ENCODE measurements at regions not wholly inside any gene's neighbourhood (a gene's known extent, or its start where the extent isn't known, plus 50 kb on each side); places are given as distances from the start of the nearest gene placed in this dataset.

DNA sequence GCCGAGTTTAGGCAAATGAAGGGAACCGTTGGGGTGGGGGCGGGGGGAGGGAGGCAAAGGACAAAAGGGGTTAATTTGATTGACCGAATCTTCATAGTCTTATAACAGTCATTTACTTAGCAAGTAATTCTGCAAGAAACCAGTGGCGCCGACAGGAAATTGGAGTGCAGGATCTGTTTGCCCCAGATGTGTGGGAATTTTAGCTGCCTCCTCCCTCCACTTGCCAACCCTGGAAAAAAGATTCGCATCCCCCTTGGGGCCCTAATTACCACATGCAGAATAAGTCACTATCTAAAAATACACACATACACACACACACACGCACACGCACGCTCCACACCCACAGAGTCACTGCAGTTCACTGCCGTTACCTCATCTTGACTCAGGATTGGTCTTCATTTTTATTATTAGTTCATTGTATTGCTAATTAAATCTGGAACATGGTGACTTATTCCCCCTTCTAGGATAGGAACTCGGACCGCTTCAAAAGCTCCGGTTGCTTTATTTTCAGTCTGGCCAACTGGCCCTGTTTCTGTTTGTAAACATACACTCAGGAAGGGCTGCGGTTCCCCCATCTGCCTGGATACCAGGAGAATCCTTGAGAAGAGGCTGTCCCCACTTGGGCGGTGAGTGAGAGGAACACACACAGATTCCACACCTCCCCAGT is 241.6 kb upstream of the SALL1 start:
- no peak for DNase-seq (ENCODE audit: low read depth in 2 of 2)

DNA sequence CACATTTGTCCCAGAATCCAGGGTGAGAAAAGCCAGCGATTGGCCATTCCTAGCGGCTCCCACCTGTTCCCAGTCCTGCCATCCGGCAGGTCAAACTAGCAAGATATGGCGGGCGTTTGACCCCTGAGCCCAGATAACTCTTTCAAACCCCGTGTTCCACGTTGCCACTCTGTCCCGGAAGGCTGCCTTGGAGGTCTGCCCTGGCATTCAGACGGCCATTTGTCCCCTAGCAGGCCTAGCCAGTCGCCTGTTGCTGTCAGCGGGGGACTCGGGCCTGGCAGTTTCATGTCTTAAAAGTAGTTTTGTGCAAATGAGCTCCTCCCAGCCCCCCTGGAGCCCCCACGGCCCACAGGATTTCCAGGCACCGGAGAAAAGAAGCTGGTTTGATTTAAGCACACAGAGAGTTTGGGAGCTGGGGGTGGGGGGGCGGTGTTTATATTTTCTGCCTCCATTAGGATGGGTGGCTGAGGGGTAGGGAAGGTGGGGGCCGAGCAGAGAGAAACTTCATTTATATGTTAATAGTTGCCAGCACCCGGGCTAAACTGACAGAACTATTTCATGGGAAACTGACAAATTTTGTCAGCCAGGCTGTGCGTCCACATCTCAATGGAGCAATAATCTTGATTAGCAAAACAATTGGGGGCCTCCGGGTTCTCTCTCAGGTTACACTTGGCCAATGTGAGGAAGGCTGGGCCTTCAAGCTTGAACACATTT is 240.9 kb upstream of the SALL1 start:
- no peak for DNase-seq (ENCODE audit: low read depth in 2 of 2)

DNA sequence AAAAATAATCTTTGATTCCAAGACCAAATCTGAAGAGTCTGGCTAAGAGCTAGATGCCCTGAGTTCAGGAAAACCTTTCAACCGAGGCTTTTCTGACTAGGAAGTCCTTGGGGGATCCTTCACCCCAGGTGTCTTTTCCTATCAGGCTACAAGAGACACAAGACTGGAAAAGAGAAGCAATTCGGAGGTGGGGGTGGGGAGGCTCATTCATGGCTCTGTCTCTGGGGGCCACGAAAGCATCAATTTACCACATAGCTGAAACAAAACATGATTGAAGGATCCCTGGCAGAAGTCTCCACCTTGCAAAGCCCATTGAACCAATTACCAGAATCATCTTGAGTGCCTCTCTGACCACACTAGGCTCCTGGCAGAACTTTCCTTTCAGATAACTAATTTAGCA is 239.8 kb upstream of the SALL1 start:
- no peak for DNase-seq (ENCODE audit: low read depth in 2 of 2)

DNA sequence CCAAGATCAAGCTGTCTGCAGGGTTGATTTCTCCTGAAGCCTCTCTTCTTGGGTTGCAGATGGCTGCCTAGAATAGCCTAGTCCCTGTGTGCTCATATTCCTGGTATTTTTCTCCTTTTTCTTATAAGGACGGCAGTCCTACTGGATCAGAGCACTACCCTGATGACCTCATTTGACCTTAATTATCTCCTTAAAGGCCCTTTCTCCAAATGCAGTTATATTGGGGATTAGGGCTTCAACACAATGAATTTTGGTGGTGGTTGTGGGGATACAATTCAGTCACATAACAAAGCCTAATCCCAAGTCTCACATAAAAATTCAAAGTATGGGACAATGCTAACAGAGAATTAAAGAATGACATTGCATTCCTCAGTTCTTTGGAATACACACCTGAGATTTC is 238.8 kb upstream of the SALL1 start:
- DNase-seq (ENCODE audit: low read depth in 2 of 2) = no peak

DNA sequence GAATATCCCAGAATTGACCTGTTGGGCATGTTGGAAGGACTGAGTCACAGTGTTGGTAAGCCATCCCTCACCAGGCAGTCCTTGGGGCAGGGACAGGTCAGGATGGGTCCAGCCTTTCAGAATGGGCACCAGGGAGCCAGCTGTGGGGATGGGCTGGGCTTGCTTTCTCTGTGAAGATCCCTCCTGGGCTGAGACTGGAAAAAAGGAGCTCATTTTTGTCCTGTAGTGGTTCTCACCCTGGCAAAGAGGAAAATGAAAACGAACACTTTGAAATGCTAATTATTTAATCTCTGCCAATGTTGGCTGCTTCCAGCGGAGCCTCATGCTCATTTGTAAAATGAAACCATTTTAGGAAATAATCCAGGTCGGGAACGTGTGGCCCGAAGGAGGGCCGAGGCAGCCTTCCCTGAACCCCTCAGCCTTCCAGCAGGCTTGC is 237.5 kb upstream of the SALL1 start:
- no peak for DNase-seq (ENCODE audit: low read depth in 2 of 2)

DNA sequence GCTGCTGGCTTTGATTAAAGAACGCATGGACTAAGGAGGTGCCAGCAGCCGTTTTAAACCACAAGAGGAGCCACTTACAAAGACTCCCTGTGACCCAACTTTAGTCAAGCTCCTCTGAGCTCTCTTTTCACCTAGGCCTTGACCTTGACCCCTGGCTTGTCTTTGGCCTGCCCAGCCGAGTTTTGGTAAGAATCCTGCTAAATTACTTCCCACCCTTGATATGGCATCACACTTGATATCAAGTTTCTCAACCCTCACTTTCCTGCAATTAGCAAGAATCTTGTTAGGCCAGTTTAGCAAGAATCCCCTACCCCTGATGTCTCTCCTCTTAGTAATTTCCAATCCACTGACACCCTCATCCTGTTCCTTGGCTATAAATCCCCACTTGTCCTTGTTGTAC is 232.8 kb upstream of the SALL1 start:
- DNase-seq (ENCODE audit: low read depth in 2 of 2) = no peak

DNA sequence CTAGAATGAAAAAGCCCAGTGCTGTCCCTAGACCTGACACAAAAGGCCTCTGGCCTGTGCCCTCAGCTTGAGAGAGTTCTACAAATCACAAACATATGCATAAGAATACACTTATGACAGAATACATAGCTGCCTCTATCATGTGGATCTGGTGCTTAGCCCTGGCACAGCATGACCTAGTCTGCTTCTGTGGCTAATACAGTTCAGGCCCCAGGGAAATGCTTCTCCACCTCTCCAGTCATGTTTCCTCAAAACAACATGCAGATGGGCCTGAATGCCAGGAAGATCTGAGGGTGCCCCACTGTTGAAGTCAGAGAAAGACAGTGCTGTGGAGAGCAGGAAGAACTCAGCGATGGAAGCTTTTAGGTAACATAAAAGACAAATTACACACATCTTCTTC is 231.9 kb upstream of the SALL1 start:
- no peak for DNase-seq (ENCODE audit: low read depth in 2 of 2)

DNA sequence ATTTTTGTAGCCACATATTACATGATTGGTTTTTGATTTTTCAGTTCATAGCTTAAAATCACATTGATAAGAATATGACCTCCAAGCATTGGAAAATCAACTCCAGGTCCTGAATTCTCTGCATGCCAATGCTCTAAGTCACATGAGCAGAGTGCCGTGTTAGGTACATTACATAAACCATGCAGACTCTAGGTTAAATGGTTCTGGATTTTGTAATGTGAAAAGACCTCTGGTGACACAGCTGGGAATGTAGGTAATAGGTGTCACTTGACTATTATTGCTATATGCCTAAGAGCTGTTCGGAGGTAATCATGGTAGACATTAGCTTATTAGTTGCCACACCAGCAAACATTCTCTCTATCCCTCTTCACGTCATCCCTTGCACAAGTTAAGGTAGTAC is 231.1 kb upstream of the SALL1 start:
- no peak for DNase-seq (ENCODE audit: low read depth in 2 of 2)

DNA sequence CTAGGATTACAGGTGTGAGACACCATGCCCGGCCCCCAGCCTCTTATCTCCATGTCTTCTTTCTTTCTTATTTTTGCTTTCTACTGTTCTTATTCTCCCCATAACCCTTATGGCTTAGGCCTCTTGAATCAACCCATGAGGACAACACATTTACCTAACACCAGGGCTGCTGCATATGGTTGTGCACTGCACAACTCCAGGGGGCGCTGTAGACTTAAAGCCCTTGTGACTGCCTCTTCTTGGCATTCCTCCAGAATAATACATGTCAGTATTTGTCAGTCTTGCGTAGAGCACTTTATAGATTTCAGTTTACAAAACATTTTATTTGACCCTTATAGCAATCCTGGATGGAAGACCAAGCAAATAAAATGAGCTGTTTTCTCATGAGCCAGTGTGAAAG is 225.0 kb upstream of the SALL1 start:
- no peak for DNase-seq (ENCODE audit: low read depth in 2 of 2)

DNA sequence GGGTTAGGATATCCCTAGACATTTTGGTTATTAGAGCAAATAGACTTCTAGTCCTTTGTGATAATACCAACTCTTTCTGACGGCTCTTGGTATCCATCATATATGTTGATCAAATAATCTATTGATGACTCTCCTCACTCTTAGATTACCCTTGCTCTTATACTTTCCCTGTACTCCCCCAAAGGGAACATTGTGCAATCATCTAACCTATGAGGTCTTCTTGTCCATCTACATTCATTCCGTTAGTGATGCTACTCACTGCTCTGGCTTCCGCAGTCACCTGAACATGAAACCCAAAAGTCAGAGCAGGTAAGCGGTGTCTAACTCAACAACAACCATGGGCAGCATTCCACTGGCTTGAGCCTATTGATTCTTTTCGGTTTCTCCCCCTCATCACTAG is 223.7 kb upstream of the SALL1 start:
- DNase-seq (ENCODE audit: low read depth in 2 of 2) = no peak

DNA sequence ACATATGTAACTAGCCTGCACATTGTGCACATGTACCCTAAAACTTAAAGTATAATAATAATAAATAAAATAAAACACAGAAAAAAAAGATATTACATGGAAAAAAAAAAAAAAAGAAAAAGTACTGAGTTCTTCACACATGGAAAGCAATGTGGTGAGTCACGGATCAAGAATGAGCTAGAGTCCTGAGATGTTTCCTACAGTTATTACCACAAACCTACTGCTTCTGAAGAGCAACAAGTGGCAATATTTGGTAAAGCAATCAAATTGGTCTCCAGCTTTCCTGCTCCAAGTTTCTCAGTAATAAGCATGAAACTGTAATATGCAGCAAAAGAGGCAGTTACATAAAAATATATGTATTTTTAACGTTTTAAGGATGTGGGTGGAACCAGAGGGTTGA is 223.3 kb upstream of the SALL1 start:
- DNase-seq (ENCODE audit: low read depth in 2 of 2) = no peak

DNA sequence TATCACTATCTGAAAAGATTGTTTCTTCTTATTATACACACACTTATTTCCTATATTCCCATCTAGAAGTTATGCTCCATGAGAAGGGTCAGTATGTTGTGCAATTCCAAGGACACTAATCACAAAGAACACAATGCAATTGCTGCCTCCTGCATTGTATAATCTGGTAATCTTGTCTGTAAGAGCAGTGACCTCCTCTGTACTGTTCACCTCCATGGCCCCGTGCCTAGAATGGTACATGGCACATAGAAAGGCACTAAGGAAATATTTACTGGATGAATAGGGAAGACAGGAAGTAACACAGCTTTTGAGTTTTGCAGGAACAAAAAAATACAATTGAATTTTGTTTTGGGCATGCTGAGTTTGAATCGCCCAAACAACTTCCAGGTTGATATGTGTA is 214.6 kb upstream of the SALL1 start:
- no peak for DNase-seq (ENCODE audit: low read depth in 2 of 2)

DNA sequence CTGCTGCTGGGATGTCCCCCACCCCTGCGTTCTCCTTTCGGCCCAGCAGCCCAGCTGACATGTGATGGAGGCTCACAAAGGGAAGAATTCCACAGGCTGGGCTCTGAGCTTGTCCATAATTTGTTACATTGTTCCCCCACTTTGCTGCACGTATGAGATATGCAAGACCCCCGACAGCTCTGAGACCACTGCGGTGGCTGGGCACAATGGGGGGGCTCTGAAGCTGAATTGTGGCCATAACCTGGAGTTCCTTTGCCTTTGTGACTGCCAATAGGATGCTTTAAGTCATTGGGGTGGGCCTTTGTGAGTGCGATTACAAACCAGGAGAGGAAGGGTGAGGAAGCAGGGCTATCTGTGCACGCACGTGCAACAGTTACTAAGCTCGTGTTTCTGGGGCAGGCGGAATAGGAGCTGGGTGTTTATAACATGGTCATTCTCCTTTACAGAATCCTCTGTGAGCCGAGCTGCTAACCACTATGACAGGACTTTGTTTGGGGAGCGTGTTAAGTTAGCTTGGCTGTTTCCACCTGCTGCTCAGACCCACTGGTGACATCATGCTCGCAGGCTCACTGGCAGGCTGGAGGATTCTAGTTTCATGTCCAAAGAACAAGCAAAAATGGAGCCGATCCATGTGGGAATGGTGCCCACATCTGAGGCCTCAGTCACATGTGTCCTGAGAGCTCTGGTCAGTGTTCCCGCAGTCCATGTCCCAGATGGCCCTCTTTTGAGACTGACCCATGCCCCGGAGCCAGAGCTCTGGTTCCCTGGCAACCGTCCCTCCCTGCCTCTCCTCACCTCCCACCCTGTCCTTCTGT is 208.3 kb upstream of the SALL1 start:
- no peak for DNase-seq (ENCODE audit: low read depth in 2 of 2)

DNA sequence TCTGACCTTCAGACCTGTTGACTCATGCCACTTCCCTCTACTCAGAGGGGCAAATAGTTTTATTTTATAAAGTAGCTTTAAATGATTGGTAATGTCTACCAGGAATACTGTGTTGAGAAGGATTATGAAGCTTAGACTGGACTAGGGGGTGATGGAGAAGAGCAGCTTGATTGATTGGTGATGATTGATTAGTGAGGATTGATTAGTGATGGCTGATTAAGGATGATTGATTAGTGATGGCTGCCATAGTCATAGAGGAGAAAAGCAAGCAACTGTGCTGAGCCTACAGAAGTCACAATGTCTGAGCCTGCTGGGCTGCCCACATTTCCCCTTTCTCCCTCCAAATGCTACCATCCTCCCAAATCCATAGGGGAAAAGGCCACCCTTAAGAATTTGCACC is 206.8 kb upstream of the SALL1 start:
- DNase-seq (ENCODE audit: low read depth in 2 of 2) = no peak

DNA sequence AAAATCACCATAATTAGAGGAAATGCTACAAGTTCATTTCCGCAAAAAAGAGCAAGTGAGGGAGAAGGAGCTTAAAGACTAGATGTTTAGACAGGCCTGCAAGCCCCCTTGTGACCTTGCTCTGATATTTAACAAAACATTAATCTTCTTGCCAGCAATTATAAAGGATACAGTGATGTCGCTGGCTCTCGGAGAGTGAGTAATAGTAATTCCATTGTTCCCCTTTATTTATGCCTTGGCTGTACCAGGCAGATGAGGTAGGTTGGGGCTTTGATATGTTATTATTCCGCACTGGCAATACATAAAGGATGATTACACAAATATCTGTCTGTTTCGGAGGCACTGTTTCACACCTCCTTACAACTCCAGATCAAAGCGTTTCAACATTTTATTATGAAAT is 204.8 kb upstream of the SALL1 start:
- no peak for DNase-seq (ENCODE audit: low read depth in 2 of 2)

DNA sequence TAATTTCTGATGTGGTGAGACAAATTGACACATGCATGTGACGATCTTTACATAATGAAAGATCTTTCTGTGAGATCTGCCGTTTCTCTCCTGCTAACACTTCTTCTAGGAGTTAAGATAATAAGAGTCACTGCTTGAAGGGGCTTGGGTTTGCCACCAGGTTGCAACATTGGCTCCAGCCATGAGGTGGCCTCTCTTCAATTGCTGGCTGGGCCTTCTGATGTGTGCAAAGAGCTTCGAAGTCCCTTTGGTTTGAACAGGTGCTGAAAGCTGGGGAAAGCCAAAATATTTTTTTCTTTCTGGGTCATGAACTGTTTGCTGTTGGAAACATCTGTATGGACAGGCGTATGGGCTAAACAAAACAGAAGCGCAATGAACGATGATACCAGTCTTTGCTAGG is 204.1 kb upstream of the SALL1 start:
- no peak for DNase-seq (ENCODE audit: low read depth in 2 of 2)

DNA sequence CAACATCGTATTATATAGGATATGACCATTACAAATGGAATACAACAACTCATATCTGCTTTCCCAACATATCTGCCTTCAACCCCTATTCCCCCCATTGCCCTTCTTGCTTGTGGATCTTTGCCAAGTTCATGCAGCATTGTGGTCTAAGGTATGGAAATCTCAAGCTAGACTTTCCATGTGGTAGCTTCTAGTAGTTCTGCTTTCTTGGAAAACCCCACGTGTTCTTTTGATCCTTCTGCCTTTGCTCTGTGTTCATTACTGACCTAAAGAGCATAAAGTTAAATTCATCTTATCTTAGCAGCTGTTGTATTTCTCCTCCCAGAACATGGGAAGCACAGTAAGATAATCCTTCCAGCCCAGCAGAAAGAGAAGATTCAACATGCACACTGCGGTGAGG is 202.0 kb upstream of the SALL1 start:
- DNase-seq (ENCODE audit: low read depth in 2 of 2) = no peak

DNA sequence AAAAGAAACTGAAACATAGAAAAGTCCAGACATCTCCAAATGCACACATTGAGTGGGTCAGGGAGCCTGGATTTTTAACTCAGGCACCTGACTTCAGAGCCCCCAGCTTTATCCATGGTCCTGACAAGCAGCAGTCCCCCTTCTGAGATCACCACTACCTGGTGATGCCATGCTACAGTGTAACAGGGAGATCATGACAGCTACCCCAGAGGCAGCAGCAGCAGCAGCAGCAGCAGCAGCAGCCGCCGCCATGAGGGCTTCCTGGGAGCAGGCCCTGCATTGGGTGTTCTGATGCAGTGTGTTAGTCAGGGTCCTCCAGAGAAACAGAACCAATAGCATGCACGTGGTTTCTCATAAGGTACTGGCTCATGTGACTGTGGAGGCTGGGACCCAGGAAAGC is 198.6 kb upstream of the SALL1 start:
- DNase-seq (ENCODE audit: low read depth in 2 of 2) = no peak

DNA sequence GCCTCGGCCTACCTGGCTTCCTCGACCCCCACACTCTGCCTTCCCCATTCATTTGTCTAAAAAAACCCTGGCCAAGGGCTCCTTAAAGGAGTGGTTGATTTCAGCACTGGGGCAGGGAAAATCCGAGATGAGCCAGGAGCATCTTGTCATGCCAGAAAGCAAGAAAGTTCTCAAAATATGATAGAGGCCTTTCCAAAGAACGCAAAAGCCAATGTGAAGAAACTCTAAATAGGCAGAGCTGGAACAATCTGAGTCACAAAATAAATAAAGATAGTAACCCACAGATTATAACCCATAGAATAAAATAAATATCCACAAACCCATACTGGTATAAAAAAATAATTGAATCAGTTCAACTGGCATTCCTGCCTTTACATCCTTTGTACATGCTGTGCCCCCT is 192.3 kb upstream of the SALL1 start:
- DNase-seq (ENCODE audit: low read depth in 2 of 2) = no peak

DNA sequence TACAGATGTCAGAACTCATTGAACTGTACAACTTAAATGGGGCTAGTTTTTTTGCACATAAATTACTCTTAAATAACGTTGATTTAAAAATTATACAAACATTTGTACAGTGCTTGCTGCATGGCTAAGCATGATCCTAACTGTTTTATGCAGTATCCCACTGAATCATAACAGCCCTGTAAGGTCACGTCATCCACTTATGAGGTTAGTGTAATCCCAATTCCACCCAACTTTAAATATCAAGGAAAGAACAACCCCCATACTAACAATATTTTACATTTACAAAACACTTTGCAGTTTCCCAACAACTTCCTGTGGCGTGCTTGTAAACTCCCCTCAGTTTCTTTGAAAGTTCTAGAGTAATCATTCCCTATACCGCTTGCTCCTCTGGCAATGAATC is 190.1 kb upstream of the SALL1 start:
- DNase-seq (ENCODE audit: low read depth in 2 of 2) = no peak

DNA sequence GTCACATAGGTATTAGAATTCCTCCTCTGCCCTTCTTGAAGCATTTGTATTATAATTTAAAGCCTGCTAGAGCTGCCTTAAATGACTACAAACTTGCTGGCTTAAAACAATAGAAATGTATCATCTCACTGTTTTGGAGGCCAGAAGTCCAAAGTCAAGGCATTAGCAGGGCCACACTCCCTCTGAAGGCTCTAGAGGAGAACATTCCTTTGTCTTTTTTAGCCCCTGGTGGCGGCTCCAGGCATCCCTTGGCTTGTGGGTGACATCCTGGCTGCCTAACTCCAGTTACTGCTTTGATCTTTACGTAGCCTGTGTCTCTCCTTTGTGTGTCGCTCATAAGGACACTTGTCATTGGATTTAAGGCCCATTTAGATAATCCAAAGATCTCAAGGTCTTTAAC is 186.6 kb upstream of the SALL1 start:
- DNase-seq (ENCODE audit: low read depth in 2 of 2) = no peak

DNA sequence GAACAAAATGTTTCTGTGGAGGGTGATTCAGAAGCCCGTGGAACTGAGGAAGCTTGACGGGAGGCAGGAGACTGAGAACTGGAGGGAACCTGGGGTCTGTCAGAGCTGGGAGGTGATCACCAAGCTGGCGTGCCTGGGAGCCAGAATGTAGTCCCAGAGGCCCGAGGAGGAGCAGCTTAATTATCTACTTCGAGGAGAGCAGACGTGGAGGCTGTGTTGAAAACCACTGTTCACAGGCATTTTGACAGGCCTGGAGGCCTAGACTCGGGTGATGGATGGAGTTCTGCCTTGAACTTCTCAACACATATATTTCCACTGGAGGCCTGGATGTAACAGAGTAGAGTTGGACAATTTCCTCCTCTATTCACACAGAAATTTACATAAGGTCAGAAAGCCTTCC is 177.7 kb upstream of the SALL1 start:
- DNase-seq (ENCODE audit: low read depth in 2 of 2) = no peak

DNA sequence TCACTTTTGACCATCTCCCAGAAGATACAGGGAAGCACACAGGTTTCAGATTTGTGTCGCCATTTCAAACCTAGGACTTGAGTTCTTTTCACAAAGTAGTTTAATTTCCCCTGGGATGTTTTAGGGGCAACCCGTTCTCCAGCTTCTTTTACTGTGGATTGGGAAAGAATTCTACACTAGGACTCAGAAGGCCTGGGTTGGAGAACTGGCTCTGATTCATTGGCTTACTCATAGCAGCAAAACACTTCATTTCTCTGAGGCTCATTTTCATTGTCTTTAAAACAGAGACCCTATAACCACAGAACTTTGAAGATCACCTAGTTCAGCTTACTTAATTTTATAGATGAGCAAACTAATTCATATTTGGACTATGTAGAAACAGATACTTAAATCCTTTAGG is 175.9 kb upstream of the SALL1 start:
- no peak for DNase-seq (ENCODE audit: low read depth in 2 of 2)
